HFFc6 (cell line): ENCODE measurements at regions not wholly inside any gene's neighbourhood (a gene's known extent, or its start where the extent isn't known, plus 50 kb on each side); places are given as distances from the start of the nearest gene placed in this dataset.

Experiments
- DNase-seq: peaks from one replicate; pipeline ENCODE4 v3.0.0-alpha.2; 2018
- H3K27ac Mint-ChIP-seq: 2 replicates; pipeline ENCODE4 v1.8.0; 2020; ENCODE audit warnings: mild to moderate bottlenecking, mixed read lengths
- H3K27me3 Mint-ChIP-seq: 2 replicates; pipeline ENCODE4 v1.8.0; 2021; ENCODE audit warnings: mild to moderate bottlenecking, moderate library complexity, mixed read lengths; ENCODE audit not compliant: insufficient read depth
- H3K36me3 Mint-ChIP-seq: 2 replicates; pipeline ENCODE4 v1.8.0; 2021; ENCODE audit warnings: low read depth, mixed read lengths
- H3K4me1 Mint-ChIP-seq: 2 replicates; pipeline ENCODE4 v1.8.0; 2020; ENCODE audit warnings: low read depth, mixed read lengths
- H3K4me3 Mint-ChIP-seq: 2 replicates; pipeline ENCODE4 v1.8.0; 2020; ENCODE audit warnings: mild to moderate bottlenecking, moderate library complexity, mixed read lengths
- H3K9me3 Mint-ChIP-seq: 2 replicates; pipeline ENCODE4 v1.8.0; 2020; ENCODE audit warnings: mild to moderate bottlenecking, mixed read lengths
- TF ChIP-seq, protein P1 (sequence below): fragments of 200-600 bp; sonication (generic); IDR thresholded peaks from 2 replicates; pipeline ENCODE4 v1.5.0; 2021; ENCODE audit warnings: antibody characterized with exemption, mild to moderate bottlenecking

DNA sequence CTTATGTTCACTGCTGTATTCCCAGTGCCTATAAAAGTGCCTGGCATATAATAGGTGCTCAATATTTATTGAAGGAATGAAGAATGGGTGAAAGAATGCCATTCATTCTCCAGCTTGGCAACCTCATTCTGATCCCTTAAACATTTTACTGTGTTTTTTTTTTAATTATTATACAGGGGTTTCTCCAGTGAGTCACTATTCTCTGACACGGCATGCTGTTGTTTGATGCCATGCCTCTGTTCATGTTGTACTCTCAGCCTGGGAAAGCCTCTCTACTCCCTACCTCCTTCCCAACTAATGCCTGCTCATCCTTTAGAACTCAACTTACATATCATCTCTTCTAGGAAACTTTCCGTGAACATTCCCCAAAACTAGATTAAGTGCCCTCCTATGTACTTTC, 70.2 kb upstream of the PHF24 start:
- no peaks in the 10 kb centered on the region for H3K9me3 Mint-ChIP-seq
- no peak for DNase-seq
- no peak overlapping the region for H3K27ac Mint-ChIP-seq
- no peak overlapping the region for H3K4me3 Mint-ChIP-seq
- H3K4me1 Mint-ChIP-seq: no peaks in the 10 kb centered on the region
- TF ChIP-seq, protein P1, sequence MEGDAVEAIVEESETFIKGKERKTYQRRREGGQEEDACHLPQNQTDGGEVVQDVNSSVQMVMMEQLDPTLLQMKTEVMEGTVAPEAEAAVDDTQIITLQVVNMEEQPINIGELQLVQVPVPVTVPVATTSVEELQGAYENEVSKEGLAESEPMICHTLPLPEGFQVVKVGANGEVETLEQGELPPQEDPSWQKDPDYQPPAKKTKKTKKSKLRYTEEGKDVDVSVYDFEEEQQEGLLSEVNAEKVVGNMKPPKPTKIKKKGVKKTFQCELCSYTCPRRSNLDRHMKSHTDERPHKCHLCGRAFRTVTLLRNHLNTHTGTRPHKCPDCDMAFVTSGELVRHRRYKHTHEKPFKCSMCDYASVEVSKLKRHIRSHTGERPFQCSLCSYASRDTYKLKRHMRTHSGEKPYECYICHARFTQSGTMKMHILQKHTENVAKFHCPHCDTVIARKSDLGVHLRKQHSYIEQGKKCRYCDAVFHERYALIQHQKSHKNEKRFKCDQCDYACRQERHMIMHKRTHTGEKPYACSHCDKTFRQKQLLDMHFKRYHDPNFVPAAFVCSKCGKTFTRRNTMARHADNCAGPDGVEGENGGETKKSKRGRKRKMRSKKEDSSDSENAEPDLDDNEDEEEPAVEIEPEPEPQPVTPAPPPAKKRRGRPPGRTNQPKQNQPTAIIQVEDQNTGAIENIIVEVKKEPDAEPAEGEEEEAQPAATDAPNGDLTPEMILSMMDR: no peak
- H3K27me3 Mint-ChIP-seq: peaks cover 14% of the 10 kb centered on the region
- H3K36me3 Mint-ChIP-seq: no peaks in the 10 kb centered on the region

DNA sequence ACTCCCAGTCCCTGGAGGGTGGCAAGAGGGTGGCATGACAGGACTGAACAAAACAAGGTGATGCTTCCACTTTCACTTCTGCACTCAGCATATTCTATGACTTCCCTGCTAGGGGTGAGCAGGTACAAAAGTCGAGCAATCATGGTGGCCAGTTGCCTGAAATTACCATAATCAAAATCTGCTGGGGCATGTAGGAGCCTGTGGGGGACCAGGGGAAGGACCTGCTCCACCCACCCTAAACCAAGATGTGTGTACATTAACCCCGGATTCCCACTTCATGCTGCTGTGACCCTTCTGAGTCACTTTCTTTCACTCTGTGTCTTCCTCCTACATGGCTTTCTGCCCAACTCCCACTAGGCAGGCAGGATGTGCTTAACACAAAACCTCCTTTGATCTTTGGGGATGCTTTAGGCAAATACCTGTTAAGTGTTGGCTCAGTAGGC, 73.3 kb upstream of the PHF24 start:
- H3K4me1 Mint-ChIP-seq: no peaks in the 10 kb centered on the region
- no peak overlapping the region for H3K27ac Mint-ChIP-seq
- H3K4me3 Mint-ChIP-seq: no peak overlapping the region
- H3K36me3 Mint-ChIP-seq: no peaks in the 10 kb centered on the region
- peaks cover 8% of the 10 kb centered on the region for H3K27me3 Mint-ChIP-seq
- no peak for DNase-seq
- no peaks in the 10 kb centered on the region for H3K9me3 Mint-ChIP-seq
- TF ChIP-seq, protein P1: no peak

DNA sequence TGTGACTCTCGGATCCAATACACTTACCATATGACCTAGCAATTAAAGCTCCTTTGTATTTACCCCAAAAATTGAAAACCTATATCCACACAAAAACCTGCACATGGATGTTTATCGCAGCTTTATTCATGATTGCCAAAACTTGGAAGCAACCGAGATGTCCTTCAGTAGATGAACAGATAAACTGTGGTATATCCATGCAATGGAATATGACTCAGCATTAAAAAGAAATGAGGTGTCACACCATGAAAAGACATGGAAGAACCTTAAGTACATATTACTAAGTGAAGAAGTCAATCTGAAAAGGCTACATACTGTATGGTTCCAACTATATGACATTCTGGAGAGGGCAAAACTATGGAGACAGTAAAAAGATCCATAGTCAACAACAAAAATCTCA, 82.0 kb upstream of the PHF24 start:
- H3K36me3 Mint-ChIP-seq: no peaks in the 10 kb centered on the region
- DNase-seq: no peak
- no peaks in the 10 kb centered on the region for H3K9me3 Mint-ChIP-seq
- no peak overlapping the region for H3K27ac Mint-ChIP-seq
- no peaks in the 10 kb centered on the region for H3K4me1 Mint-ChIP-seq
- TF ChIP-seq, protein P1: no peak
- H3K27me3 Mint-ChIP-seq: peaks cover 24% of the 10 kb centered on the region
- no peak overlapping the region for H3K4me3 Mint-ChIP-seq

- Mint-ChIP-seq H3K4me3 (no peak overlapping the region), H3K27me3 (peaks cover 10% of the 10 kb centered on the region), H3K9me3 (no peaks in the 10 kb centered on the region), H3K27ac (no peak overlapping the region), H3K36me3 (no peaks in the 10 kb centered on the region), H3K4me1 (no peaks in the 10 kb centered on the region)
- TF ChIP-seq, protein P1: peak; percentile 65
- peak; percentile 25 for DNase-seq
These were observed 88.7 kb upstream of the PHF24 start for GRCh38 chr9:34869390-34869789.

DNA sequence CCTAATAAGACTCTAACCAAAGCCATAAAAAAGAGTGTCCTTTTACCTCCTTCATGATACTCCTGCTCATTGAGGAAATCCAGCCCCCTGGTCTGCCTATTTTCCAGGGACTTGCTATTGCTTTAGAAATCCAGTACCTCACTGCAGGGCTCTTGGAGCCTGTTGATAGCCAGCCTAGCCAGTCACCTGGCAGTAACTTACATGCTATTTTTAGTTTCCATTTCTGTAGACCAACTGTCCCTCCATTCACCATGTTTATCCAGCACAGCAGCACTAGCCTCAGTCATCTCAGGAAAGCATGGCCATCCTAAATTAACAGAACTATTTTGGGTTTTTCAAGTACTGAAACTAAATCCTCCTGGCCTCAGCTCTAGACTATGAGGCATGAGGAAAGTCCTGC, 91.5 kb upstream of the PHF24 start:
- no peak overlapping the region for H3K4me3 Mint-ChIP-seq
- TF ChIP-seq, protein P1: no peak
- no peaks in the 10 kb centered on the region for H3K36me3 Mint-ChIP-seq
- peaks cover 10% of the 10 kb centered on the region for H3K27me3 Mint-ChIP-seq
- H3K27ac Mint-ChIP-seq: no peak overlapping the region
- DNase-seq: no peak
- H3K4me1 Mint-ChIP-seq: no peaks in the 10 kb centered on the region
- H3K9me3 Mint-ChIP-seq: no peaks in the 10 kb centered on the region

DNA sequence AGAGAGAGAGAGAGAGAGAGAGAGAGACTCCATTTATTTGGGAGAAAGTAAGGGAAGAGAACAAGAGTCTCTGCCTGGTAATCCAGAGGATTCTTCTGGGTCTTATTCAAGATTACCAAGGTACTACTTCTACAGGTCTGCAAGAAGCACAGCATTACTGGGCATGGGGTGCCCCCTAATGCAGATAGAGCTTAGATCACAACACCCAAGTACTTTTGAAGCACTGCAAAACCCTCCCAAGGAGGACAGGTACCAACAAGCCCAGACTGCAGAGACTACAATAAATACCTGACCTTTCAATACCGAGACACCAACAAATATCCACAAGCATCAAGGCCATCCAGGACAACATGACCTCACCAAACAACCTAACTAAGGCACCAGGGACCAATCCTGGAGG, 94.7 kb upstream of the PHF24 start:
- Mint-ChIP-seq H3K4me1 (no peaks in the 10 kb centered on the region), H3K4me3 (no peak overlapping the region), H3K27ac (no peak overlapping the region), H3K36me3 (no peaks in the 10 kb centered on the region), H3K27me3 (peaks cover 15% of the 10 kb centered on the region), H3K9me3 (no peaks in the 10 kb centered on the region)
- TF ChIP-seq, protein P1: no peak
- DNase-seq: no peak
